GM21528 (cell line): ENCODE measurements at regions not wholly inside any gene's neighbourhood (a gene's known extent, or its start where the extent isn't known, plus 50 kb on each side); places are given as distances from the start of the nearest gene placed in this dataset.

Source experiments
- ATAC-seq: cut with Tn5 transposase; IDR thresholded peaks from one replicate; pipeline ENCODE4 v1.9.1; 2021; ENCODE audit warnings: mild to moderate bottlenecking, moderate library complexity; ENCODE audit not compliant: unreplicated experiment, low FRiP score

DNA sequence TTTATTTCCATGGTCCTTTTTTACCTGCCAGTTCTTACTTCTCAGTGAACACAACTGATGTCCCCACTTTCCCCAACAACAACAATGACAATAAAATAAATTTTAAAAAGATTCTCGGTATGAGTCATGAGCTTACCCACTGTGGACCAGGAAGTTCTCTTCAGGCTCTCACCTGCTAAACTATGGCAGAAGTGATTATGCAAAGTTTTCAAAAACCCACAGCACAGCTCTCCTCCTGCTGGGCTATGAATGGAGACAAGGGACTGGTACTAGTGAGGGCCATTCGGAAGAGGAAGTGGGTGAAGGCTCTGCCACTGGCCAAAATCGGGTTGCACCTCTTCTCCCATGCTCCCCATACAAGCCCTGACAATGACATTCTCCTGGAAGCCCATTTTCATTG, 429.4 kb downstream of the PIK3R1 start:
- ATAC-seq: peak; percentile 99

DNA sequence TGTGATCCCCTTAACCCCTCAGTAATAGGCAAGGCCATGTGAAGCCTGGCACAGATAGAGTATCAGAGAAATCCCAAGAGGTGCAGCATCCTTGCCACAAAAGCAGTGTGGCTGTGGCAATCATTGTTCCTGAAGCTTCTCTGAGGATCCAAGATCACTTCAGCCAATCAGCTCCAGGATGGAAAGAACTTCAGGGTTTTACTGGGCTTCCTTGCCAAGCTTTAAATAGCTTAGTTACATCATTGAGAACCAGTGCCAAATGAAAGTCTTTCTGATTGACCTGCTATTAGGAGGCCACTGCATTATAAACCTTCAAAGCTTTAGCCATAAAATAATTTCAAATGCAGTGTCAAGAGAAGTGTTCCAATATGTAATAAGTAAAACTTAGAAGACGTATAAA, 430.6 kb downstream of the PIK3R1 start:
- ATAC-seq: no peak

DNA sequence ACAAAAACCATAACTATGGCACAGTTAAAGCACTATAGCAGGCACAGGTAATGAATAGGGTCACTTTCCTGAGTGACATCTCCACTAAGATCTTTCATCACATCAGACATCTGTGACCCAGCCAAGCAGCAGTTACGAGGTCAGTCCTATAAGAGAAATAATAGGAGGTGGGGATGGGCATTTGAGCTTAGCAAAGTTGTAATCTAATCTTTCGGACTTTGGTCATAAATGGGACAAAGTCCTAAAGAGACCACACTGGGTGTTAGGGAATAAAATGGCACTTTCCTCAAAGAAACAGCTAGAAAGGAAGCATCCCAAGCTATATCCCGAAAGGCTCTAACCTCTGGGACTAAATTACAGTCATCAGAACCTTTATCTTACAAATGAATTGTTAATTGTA, 432.2 kb downstream of the PIK3R1 start:
- ATAC-seq: no peak

DNA sequence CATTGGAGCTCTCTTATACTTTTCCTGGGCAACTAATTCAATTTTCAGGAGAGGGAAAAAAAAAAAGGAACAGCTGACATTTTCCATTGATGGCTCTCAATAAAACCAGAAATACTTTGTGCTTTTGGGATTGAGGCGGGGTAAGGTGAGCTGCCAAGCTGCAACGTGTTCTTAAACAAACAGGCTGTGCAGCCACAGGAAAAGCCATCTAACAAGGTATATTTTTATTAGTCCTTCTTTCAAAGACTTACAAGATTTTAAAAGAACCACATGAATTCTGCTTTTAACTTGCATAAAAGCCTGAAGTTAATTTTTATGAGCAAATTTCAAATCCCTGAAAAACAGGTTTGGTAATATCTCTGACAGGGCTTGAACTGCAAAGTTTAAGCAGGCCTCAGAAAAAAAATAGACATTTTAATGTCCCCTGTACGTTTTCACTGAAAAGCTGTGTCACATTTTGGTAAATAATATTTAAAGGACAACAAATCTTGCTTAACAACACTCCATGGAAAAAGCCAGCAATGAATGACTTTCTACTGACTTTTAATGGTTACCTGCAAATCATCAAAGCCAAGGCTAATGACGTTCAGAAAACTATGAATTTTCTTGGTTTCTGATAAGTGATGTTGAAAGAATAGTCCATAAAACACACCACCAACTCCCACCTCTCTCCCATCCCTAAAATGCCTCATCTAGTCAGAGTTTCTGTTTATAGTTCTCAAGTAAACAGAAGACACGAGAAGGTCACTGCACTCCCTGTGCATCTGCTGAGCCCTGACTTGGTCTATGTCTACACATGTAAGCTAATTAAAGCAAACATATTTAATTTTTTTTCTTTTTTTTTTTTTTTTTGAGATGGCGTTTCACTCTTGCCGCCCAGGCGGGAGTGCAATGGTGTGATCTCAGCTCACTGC, 433.6 kb downstream of the PIK3R1 start:
- no peak for ATAC-seq

DNA sequence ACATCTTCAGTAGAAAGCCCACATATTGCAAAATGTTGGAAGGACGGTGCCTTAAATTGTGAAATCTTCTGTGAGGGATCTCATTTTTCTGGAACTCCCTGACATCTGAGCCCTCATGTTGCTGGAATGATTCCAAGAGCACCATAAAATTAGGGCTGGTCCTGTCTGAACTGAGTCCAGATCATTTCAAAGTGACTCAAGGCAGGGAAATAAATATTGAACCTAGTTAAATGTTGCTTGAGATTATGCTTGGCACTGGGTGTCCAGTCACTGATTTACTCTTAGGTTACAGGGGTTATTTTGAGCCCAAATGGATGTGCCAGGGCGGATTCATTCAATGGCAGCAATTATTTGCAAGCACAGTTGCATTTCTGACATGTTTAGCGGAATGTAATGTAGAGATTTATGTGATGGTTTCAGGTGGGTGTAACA, 437.0 kb downstream of the PIK3R1 start:
- ATAC-seq: no peak

DNA sequence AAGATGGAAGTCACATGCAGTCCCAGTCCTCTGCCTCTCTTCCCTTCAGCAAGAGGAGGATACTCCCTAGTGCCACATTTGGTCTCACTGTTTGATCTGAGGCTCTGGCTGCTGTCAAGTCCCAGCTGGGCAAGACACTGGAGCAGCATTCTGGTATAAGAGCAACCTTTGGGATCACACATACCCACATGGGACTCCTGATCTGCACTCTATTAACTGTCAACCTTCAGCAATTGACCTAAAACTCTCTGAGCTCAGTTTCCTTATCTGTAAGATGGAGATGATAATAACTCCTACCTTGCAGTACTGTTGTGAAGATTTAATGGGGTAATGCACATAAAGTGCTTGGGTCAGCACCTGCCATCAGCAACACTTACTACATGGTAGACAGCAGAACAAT, 437.9 kb downstream of the PIK3R1 start:
- ATAC-seq: no peak

DNA sequence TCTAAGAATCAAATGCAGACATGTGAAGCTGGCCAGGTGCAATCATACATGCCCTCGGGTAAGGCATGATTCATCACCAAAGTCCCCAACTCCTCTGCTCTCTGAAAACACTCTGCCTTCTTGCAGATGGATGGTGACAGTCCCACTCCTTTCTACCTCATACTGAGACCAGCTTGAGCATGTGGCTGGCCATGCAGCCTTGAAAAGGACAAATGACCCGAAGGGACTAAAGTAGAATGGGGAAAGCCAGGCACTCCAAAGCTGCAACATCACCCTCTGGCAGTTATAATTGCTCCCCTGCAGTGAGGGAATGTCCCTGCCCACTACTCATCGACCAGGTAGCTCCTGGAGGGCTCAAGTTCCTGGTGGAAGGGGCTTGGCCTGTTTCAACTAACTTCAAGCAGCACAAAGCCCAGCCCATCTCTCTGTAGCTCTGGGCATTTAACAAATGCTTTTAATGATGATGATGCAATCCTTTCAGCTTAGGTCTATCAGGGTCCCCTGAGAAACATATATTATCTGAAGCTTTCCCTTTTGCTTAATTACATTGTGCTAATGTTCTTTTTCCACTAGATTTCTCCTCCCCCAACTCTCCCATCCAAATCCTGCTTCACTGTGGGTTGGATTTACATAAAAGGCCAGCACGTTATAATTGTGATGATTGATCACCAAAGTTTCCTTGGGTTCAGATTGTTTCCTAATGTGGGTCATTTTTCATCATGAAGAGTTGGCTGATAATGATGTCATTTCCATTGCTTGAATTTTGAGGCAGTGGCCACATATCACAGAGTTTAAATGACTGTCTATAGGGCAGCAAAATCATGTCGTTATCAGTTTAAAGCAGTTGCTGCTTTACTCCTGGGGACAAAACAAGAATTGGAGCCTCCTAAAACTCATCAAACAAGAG, 436.5 kb upstream of the SLC30A5 start:
- no peak for ATAC-seq

DNA sequence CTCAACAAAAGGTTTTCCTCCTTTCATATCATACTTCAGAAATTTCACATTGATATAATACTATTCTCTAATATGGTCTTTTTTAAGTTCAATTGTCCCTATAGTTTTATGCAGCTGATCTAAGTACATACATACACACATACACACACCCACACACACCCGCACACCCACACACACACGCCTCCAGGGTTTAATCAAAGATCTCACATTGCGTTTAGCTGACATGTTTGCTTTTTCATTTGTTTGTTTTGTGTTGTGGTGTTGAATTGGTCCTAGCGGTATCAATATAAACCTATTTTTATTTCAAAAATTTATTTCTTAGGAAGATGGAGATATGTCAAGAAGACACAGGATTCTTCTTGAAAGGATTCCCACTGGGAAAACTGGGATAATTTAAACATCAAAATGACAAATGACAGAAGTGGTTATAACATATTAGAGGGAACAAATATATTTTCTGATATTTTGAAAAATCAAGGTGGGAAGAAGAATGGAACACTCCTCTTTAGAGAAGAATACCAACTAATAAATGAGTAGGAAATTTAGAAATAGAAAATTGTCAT, 434.9 kb upstream of the SLC30A5 start:
- ATAC-seq: no peak

DNA sequence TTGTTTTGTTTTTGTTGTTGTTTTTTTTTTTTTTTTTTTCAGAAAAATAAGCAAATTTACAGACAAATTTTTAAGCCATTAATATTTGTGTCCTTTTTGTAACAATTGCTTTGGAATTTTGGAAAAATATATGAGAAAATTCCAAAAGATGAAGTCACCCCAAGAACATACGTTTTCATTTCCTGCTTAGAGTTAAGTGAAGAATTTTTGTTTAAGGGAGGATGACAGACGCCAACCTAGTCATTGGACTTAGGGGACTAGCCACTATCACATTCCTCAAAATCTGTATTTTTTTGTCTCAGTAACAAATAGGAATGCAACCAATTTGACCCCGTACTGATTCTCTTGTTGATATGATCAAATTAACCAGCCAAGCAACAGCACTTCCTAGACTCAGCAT, 433.9 kb upstream of the SLC30A5 start:
- ATAC-seq: no peak

DNA sequence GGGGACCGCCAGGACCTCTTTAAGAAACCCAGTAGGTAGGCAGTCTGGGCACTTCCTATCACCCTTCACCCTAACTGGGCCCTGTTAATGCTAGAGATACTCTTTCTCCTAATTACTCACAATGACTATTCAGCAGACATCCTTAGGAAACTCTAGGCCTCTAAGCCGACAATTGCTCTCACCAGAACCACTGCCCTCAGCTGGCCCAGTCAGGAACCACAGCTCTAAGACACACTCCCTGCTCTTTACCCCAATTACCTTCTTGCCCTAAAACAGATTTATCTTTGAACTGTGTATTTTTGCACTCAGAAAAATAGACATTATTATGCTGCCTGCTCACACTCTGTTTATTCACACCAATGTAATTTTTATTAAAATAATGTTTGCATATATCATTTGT, 432.6 kb upstream of the SLC30A5 start:
- ATAC-seq: no peak

DNA sequence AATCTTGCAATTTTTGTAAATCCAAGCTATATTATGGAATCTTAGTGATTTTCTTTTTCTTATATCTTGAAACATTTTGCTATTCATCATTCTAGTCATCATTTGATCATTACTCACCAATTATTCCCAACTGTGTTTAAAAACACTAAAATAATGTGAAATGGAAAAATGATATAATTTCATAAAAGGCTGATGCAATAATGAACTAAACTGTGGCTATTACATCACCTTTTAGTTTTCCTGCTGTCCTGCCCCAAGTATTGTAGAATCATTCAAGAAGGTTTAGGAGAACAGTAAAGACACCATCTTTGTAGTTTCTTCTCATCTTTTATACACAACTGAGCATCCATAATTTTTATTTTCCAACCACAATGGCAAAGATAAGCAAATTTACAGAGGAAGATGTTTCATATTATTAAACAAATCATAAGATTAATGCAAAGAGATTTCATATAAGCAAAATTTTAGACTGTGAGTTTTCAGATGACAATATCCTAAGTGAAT, 431.0 kb upstream of the SLC30A5 start:
- ATAC-seq: no peak

DNA sequence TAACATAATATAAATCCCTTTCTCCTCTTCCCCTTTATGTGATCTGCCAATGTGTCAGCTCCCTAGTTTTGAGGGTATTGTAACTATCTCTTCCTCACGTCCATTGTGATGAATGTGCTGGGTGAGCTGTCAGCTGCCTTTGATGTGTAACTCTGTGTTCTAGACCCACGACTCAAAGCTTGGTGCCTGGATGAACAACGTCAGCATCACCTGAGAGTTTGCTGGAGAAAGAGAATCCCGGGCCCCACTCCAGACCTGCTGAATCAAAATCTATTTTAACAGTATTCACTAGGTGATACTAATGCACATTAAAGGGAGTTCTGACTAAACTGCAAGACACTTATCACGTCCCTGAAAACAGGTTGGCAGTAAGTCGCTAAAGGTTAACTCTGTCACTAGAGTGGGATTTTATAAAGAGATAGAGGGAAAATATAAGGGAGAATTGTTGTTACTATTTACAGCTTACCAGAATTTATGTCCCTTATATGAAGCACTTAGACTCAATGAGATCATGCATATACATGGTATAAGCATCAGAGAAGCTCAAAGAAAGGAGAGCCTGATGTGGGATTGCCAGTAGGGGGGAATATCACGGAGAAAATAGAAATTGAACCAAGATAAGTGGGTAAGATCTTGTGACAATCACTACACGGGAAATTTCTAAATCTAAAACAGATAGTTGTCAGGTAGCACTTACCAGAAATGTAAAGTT, 423.8 kb upstream of the SLC30A5 start:
- ATAC-seq: no peak

DNA sequence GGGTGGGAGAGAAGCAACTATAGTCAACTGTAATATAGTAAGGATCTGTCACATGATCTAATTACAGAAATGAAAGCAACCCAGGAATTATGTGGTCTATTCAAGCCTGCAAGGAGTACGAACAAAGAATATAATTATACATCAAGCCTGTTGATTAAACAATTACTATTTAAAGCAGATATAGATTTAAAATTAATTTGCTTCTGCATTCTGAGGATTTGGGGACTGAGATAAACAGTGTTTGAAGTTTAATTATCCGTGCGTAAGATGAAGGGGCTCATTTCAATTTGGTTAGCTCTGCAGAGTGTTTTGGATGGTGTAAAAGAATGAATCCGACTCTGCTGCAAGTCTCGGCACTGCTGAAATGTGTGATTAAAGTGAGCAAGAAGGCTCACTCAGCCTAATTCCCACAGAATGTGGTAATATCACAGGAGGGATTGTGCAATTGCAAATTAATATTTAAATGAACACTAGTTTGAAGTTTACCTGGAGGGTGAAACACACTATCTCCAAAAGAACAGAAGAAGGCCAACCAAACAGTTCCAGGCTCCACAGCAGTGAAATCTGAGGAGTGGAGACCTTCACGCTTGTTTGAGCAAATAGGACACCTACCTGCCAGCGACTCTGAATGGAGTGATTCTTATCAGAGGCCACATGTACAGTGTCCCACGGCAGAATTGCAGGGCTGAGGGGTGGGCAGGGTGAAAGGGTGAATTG, 420.6 kb upstream of the SLC30A5 start:
- ATAC-seq: no peak

DNA sequence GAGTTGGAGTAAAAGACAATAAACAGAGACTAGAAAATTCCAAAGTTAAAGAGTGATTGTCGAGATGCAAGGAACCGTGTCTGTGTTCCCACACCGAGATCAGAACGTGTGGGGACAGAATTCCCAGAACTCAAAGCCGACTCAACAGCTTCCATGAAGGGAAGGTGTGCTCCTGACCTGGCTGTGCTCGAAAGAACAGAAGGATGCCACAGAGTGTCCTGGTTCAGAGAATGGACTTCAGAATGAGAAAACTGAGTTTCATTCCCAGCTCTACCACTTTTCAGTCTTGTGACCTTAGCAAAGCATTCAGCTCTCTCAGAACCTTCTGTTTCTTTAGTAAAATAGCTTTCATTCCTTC, 420.0 kb upstream of the SLC30A5 start:
- ATAC-seq: no peak

DNA sequence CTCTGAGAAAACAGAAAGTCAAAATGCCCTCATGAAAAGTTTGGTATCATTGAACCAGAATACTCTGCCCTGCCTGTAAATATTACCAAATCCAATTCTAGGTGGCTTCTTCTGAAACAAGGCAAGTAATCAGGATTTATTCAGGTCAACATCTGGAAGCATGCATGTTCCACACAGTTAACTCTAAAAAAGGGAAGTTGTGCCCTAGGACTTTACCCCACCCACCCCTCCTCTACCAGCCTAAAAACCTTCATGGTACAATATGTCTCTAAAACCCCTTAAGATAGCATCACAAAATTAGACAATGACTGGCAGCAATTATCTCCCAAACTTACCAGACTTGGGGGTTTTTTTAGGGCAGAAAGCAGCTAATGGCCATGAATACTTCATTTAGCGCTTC, 414.8 kb upstream of the SLC30A5 start:
- ATAC-seq: no peak

DNA sequence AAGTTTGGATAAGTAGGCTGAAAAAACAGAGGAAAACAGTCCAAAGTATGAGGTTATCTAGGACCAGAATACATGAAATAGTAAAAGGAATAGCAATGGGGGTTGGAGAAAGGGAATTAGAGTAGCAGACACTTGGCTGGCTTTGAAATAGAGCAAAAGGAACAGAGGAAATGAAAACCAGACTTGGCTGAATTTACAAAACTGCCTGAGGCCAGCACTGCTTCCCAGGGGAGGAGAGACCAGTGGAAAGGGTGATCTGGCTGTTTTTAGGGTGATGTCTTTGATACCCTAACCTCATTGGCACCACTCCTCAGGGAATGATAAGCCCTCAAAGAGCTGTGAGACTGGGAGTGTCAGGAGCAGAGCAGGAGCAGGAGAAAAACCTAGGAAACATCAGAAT, 413.4 kb upstream of the SLC30A5 start:
- no peak for ATAC-seq

DNA sequence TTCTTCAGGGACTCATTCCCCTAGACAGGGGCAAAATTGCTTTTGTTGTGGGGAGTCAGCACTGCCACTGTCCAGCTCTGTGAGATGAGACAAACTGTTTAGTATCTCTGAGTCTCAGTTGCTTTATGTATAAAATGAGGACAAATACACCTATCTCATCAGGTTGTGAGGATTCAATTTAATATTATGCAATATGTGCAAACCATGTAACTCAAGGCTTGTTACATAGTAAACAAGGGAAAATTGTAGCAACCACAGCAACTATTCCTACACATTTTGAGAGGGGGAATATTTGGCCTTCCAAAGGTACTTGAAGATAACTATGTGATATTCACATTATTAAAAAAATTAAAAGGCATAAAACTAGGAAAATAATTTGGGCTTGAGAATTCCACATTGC, 411.9 kb upstream of the SLC30A5 start:
- no peak for ATAC-seq

DNA sequence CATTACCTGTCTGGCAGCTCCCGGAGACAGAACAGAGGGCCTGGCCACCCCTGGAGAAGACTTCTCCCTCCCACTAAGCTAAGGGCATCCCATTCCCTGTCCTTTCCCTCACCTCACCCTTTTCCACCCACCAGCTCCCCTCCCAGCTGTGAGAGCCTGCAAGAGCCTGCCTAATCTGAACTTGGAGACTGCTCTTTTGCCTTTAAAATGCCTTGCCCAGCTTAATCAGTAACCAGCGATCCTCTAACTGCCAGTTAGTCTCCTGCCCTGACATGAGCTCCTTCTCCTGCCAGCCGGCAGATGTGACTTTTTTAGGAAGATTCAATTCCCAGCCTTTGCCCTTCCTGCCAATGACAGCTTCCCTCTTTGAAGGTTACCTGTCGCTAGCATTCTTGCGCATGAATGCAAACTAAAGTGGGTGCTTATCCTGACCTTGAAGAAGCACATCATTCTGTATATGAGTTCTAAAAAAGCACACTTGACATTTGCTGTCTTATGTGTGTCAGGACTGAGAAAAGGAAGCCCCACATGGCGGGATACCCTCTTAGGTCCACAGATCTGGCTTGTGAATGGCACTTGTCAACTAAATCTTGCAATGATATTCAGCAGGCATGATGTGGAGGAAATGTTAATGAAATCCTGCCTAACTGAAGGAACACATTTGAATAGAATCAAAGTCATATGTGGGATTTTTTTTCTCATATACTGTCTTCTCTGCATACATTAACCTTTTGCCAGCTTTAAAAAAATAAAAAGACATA, 411.2 kb upstream of the SLC30A5 start:
- no peak for ATAC-seq

DNA sequence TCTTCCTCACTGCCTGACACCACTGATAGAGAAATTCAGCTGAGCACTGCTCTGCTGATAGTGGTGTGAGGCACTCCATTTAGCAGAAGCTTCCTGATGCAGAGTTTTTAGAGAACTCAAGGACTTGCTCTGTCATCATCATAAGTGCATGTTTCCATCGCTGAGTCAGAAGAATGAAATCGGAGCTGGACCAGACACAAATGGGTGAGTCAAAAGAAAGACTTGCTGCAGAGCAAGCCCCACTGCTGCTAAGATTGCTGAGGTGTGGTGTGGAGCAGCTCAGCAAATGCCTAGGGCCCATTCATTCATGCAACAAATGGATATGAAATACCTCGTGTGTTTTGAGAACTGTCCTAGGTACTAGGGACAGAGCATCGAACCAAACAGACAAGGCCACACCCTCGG, 410.2 kb upstream of the SLC30A5 start:
- ATAC-seq: no peak
